PC-3 (cell line): ENCODE measurements at regions not wholly inside any gene's neighbourhood (a gene's known extent, or its start where the extent isn't known, plus 50 kb on each side); places are given as distances from the start of the nearest gene placed in this dataset.
"Not testable (repeated sequence)": the region's sequence is repeated elsewhere in the genome, so short reads cannot be mapped to it uniquely, and the experiment has no call there.

Experiments used
- ATAC-seq: fragments of 200-7000 bp; cut with Tn5 transposase; 2 replicates; pipeline ENCODE4 v1.9.1; 2020; ENCODE audit warnings: mild to moderate bottlenecking, moderate library complexity
- BruUV-seq: library from RNA; stranded (reverse); fragments of 400-500 nt; replicated peaks from 2 replicates; lab custom pipeline; 2021; lab: Mats Ljungman, UMichigan
- CTCF ChIA-PET: fragments of 300-600 bp; sonication (Branson Sonifier 250); formaldehyde crosslinking; loops from one replicate; lab custom pipeline; 2022; ENCODE audit warnings: antibody characterized with exemption; lab: Charles Lee
- POLR2A ChIA-PET: fragments of 300-600 bp; sonication (Branson Sonifier 250); formaldehyde crosslinking; loops from one replicate; lab custom pipeline; 2022; ENCODE audit warnings: antibody characterized with exemption; ENCODE audit not compliant: unreplicated experiment; lab: Charles Lee
- DNase-seq: peaks from one replicate; pipeline ENCODE4 v3.0.0-alpha.2; 2015
- H2AFZ ChIP-seq: fragments of 300-600 bp; sonication (generic); 2 replicates; pipeline ENCODE4 v1.6.0; 2016; ENCODE audit warnings: antibody characterized with exemption, low read length
- H3F3A ChIP-seq: fragments of 300-600 bp; sonication (generic); one replicate; pipeline ENCODE4 v1.6.0; 2017; ENCODE audit warnings: antibody characterized with exemption, low read length, control low read depth, mild to moderate bottlenecking; ENCODE audit not compliant: unreplicated experiment
- H3K27ac ChIP-seq: fragments of 300-600 bp; sonication (generic); 2 replicates; pipeline ENCODE4 v1.5.1; 2016; ENCODE audit warnings: mild to moderate bottlenecking, low read length
- H3K27me3 ChIP-seq: fragments of 300-600 bp; sonication (generic); 2 replicates; pipeline ENCODE4 v1.6.1; 2016; ENCODE audit warnings: low read length, mixed read lengths
- H3K36me3 ChIP-seq: fragments of 300-600 bp; sonication (generic); 2 replicates; pipeline ENCODE4 v1.6.1; 2016; ENCODE audit warnings: low read depth, mixed run types, low read length, mixed read lengths
- H3K4me1 ChIP-seq: fragments of 300-600 bp; sonication (generic); 2 replicates; pipeline ENCODE4 v1.5.1; 2016; ENCODE audit warnings: low read length; ENCODE audit not compliant: insufficient read depth
- H3K4me2 ChIP-seq: fragments of 300-600 bp; sonication (generic); 2 replicates; pipeline ENCODE4 v1.6.0; 2016; ENCODE audit warnings: low read length
- H3K4me3 ChIP-seq: fragments of 300-600 bp; sonication (generic); 2 replicates; pipeline ENCODE4 v1.5.1; 2016; ENCODE audit warnings: mild to moderate bottlenecking, low read length, mixed read lengths
- H3K79me2 ChIP-seq: fragments of 300-600 bp; sonication (generic); 2 replicates; pipeline ENCODE4 v1.6.1; 2017; ENCODE audit warnings: low read length, mixed read lengths
- H3K9ac ChIP-seq: fragments of 300-600 bp; sonication (generic); 2 replicates; pipeline ENCODE4 v1.6.0; 2016; ENCODE audit warnings: mild to moderate bottlenecking, low read length
- H3K9me2 ChIP-seq: fragments of 300-600 bp; sonication (generic); replicated peaks from 2 replicates; pipeline ENCODE4 v1.6.1; 2016; ENCODE audit warnings: mixed run types, low read length, mixed read lengths
- H3K9me3 ChIP-seq: fragments of 300-600 bp; sonication (generic); 2 replicates; pipeline ENCODE4 v1.6.1; 2016; ENCODE audit warnings: low read length, mixed read lengths
- H4K20me1 ChIP-seq: fragments of 300-600 bp; sonication (generic); 2 replicates; pipeline ENCODE4 v1.6.1; 2016; ENCODE audit warnings: low read length, mixed read lengths
- EZH2 ChIP-seq: fragments of 300-600 bp; sonication (generic); IDR thresholded peaks from one replicate; pipeline ENCODE4 v1.6.1; 2017; ENCODE audit warnings: antibody characterized with exemption, mild to moderate bottlenecking, low read length; ENCODE audit not compliant: unreplicated experiment
- EZH2phosphoT487 ChIP-seq: fragments of 300-600 bp; sonication (generic); IDR thresholded peaks from 2 replicates; pipeline ENCODE4 v1.6.1; 2018; ENCODE audit warnings: mild to moderate bottlenecking, antibody characterized with exemption, low read length, borderline replicate concordance
- intact Hi-C: fragments of 100-400 bp; cut with micrococcal nuclease; formaldehyde crosslinking; loops from 2 replicates; pipeline ENCODE4 v1.9.0; 2023
- TF ChIP-seq, protein P1 (sequence below): fragments of 300-600 bp; sonication (generic); conservative IDR thresholded peaks from 2 replicates; pipeline ENCODE4 v1.5.1; 2017; ENCODE audit warnings: antibody characterized with exemption, low read depth, mild to moderate bottlenecking, low read length

DNA sequence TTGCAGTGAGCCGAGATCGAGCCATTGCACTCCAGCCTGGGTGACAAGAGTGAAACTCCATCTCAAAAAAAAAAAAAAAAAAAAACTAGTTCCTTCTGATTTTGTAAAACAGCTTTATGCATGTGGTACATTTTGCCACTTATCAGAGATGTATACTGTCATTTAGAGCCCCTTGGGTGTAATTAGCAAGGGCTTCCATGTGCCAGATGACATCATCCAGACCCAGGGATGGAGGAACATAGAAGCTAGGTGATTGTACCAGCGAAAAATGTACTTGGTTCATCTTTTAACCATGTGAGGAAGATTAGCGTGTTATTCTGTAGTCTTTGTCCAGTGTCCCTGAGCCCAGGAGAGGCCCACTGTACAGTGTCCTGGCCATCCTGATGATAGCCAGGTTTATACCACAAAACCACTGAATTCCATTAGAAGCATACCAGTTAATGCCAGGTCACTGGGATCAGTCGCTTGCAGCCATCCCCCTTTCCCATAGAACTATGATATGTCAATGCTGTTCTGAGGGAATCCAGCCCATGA is 239.3 kb upstream of the SGCD start:
- no peaks in the 10 kb centered on the region for H3K4me1 ChIP-seq
- ATAC-seq, result no peak
- no peaks in the 10 kb centered on the region for H3K79me2 ChIP-seq
- intact Hi-C loops, result no loop called here
- no peak overlapping the region for H3K4me3 ChIP-seq
- no peaks in the 10 kb centered on the region for H3K36me3 ChIP-seq
- CTCF ChIA-PET, result no interaction called here
- no peaks in the 10 kb centered on the region for H4K20me1 ChIP-seq
- H3K9me2 ChIP-seq, result no peaks in the 10 kb centered on the region
- no peak overlapping the region for H3K4me2 ChIP-seq
- H3K9me3 ChIP-seq, result 0 out of 2 replicates have a peak, but pooled peaks cover 8% of the 10 kb centered on the region
- TF ChIP-seq, protein P1, sequence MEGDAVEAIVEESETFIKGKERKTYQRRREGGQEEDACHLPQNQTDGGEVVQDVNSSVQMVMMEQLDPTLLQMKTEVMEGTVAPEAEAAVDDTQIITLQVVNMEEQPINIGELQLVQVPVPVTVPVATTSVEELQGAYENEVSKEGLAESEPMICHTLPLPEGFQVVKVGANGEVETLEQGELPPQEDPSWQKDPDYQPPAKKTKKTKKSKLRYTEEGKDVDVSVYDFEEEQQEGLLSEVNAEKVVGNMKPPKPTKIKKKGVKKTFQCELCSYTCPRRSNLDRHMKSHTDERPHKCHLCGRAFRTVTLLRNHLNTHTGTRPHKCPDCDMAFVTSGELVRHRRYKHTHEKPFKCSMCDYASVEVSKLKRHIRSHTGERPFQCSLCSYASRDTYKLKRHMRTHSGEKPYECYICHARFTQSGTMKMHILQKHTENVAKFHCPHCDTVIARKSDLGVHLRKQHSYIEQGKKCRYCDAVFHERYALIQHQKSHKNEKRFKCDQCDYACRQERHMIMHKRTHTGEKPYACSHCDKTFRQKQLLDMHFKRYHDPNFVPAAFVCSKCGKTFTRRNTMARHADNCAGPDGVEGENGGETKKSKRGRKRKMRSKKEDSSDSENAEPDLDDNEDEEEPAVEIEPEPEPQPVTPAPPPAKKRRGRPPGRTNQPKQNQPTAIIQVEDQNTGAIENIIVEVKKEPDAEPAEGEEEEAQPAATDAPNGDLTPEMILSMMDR, result no peak
- no peak for TF ChIP-seq EZH2
- no peak for TF ChIP-seq EZH2phosphoT487
- no peak overlapping the region for H3K9ac ChIP-seq
- DNase-seq, result no peak
- BruUV-seq, result no TSS peak
- no peak overlapping the region for H3K27ac ChIP-seq
- no peaks in the 10 kb centered on the region for H3F3A ChIP-seq
- POLR2A ChIA-PET, result no interaction called here
- no peak overlapping the region for H2AFZ ChIP-seq
- no peaks in the 10 kb centered on the region for H3K27me3 ChIP-seq

DNA sequence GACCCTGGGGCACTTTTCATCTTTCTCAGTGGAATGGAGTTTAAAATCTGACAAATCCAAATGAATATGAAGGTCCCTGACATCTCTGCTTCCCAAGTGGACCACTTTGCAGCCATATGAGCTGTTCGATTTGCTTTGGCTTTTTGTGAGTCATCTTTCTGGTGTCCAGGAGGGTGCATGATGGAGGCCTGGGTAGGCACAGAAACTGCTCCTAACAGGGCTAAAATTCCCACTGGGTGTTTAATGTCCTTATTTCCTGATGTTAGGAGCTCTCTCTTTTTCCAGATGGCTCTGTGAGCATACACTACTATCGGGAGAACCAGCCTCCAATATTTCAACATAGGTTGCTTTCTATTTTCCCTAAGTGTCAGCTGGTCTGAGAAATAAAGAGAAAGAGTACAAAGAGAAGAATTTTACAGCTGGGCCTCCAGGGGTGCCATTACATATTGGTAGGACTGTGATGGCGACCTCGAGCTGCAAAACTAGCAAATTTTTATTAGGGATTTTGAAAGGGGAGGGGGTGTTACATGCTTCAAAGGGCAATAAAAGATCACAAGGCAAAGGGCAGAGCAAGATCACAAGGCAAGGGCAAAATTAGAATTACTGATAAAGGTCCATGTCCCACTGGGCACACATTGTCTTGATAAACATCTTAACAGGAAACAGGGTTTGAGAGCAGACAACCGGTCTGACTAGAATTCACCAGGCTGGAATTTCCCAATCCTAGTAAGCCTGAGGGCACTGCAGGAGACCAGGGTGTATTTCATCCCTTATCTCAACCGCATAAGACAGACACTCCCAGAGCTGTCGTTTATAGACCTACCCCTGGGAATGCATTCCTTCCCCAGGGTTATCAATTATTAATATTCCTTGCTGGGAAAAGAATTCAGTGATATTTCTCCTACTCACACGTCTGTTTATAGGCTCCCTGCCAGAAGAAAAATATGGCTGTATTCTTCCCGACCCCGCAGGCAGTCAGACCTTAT is 236.7 kb upstream of the SGCD start:
- H3K4me3 ChIP-seq, H3K79me2 ChIP-seq, H3K9me3 ChIP-seq, H3K4me2 ChIP-seq, H3K27ac ChIP-seq, POLR2A ChIA-PET, H3K36me3 ChIP-seq, H3K27me3 ChIP-seq, DNase-seq, ATAC-seq, H3K4me1 ChIP-seq, H3K9ac ChIP-seq, H3K9me2 ChIP-seq, H3F3A ChIP-seq, intact Hi-C loops, CTCF ChIA-PET, BruUV-seq, H2AFZ ChIP-seq, H4K20me1 ChIP-seq: not testable (repeated sequence)

DNA sequence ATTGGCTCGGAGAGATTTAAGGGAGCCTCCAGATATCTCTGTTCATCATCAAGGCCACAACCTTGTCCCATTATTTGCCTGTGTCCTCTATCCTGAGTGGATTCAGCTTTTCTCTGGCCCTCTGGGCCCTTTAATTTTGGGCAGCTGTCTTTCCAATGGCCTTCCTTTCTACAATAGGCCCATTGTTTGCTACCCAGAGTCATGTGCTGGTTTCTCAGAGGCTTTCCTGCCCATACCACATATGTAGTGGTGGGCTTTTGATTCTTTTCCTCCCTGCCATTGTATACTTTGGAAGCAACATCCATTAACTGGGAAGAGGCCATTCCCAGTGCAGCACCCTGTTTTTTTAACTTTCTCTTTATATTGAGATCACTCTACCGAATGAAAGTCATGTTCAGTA is 233.9 kb upstream of the SGCD start:
- ChIA-PET CTCF (no interaction called here), POLR2A (no interaction called here)
- Histone ChIP-seq H4K20me1 (no peaks in the 10 kb centered on the region), H2AFZ (no peak overlapping the region), H3F3A (no peaks in the 10 kb centered on the region), H3K4me1 (no peaks in the 10 kb centered on the region), H3K27me3 (no peaks in the 10 kb centered on the region), H3K9ac (no peak overlapping the region), H3K4me3 (no peak overlapping the region), H3K79me2 (no peaks in the 10 kb centered on the region), H3K4me2 (no peak overlapping the region), H3K36me3 (no peaks in the 10 kb centered on the region), H3K27ac (no peak overlapping the region), H3K9me2 (no peaks in the 10 kb centered on the region), H3K9me3 (0 out of 2 replicates have a peak, but pooled peaks cover 4% of the 10 kb centered on the region)
- DNase-seq (no peak), ATAC-seq (no peak)
- no TSS peak for BruUV-seq
- intact Hi-C loops, result no loop called here
- TF ChIP-seq, protein P1, result no peak
- TF ChIP-seq EZH2phosphoT487, result no peak
- TF ChIP-seq EZH2, result no peak
